Ovary (tissue), 3 donors: ENCODE measurements at regions not wholly inside any gene's neighbourhood (a gene's known extent, or its start where the extent isn't known, plus 50 kb on each side); places are given as distances from the start of the nearest gene placed in this dataset.

Experiments
- EP300 ChIP-seq: sonication (generic); formaldehyde crosslinking; IDR thresholded peaks from one replicate; pipeline ENCODE4 v1.6.1; 2017; ENCODE audit warnings: antibody characterized with exemption
- TF ChIP-seq, protein P1 (sequence below), 3 donors: fragments of 450-650 bp in 2 of 3; fragments of 200-600 bp in 1 of 3; IDR thresholded peaks; one replicate each; pipeline versions ENCODE4 v1.5.1 to v1.8.0; 2016 to 2022; ENCODE audit warnings: antibody characterized with exemption in 3 of 3, mild to moderate bottlenecking in 1 of 3
- donor health status: DM: no; HTN: no; CAD: no.

- TF ChIP-seq, protein P1, sequence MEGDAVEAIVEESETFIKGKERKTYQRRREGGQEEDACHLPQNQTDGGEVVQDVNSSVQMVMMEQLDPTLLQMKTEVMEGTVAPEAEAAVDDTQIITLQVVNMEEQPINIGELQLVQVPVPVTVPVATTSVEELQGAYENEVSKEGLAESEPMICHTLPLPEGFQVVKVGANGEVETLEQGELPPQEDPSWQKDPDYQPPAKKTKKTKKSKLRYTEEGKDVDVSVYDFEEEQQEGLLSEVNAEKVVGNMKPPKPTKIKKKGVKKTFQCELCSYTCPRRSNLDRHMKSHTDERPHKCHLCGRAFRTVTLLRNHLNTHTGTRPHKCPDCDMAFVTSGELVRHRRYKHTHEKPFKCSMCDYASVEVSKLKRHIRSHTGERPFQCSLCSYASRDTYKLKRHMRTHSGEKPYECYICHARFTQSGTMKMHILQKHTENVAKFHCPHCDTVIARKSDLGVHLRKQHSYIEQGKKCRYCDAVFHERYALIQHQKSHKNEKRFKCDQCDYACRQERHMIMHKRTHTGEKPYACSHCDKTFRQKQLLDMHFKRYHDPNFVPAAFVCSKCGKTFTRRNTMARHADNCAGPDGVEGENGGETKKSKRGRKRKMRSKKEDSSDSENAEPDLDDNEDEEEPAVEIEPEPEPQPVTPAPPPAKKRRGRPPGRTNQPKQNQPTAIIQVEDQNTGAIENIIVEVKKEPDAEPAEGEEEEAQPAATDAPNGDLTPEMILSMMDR (IDR thresholded peaks at IDR 0.05) = no peak
- no peak for TF ChIP-seq EP300
These were observed 177.7 kb upstream of the LHX5 start for GRCh38 chr12:113649256-113649830.
